HCT116 (cell line): ENCODE measurements at regions not wholly inside any gene's neighbourhood (a gene's known extent, or its start where the extent isn't known, plus 50 kb on each side); places are given as distances from the start of the nearest gene placed in this dataset.

Source experiments
- ATAC-seq: fragments of 200-7000 bp; cut with Tn5 transposase; 2 replicates; pipeline ENCODE4 v1.9.1; 2020; ENCODE audit warnings: mild to moderate bottlenecking, moderate library complexity
- BruUV-seq: library from RNA; stranded (reverse); fragments of 400-500 nt; replicated peaks from 2 replicates; lab custom pipeline; 2021; lab: Mats Ljungman, UMichigan
- CTCF ChIA-PET: fragments of 300-600 bp; sonication (Branson Sonifier 250); formaldehyde crosslinking; loops from one replicate; lab custom pipeline; 2021; ENCODE audit warnings: antibody characterized with exemption; lab: Charles Lee
- POLR2A ChIA-PET: fragments of 300-600, 350-600 bp; sonication (Branson Sonifier 250); formaldehyde crosslinking; loops from one replicate; lab custom pipeline; 2021; ENCODE audit warnings: antibody characterized with exemption; lab: Charles Lee
- RAD21 ChIA-PET, 2 experiments: fragments of 300-600 bp; sonication (Branson Sonifier 250); formaldehyde crosslinking; loops; one replicate each; lab custom pipeline; 2023; ENCODE audit warnings: low total read pairs in 2 of 2; ENCODE audit not compliant: uncharacterized antibody in 2 of 2, unreplicated experiment in 2 of 2, low non-redundant PET in 1 of 2; lab: Charles Lee
- DNase-seq: peaks from one replicate; pipeline ENCODE4 v3.0.0-alpha.2; 2010; ENCODE audit warnings: low read depth, low spot score
- H2AFZ ChIP-seq: fragments of 200-600 bp; shearing (Covaris generic), sonication (generic); 2 replicates; pipeline ENCODE4 v1.6.1; 2017; ENCODE audit warnings: low read depth, mixed run types, mixed read lengths, antibody characterized with exemption, low read length; ENCODE audit not compliant: poor library complexity, severe bottlenecking
- H3K27ac ChIP-seq: 2 replicates; pipeline ENCODE4 v1.5.1; 2012; ENCODE audit warnings: low read depth, low read length
- H3K27me3 ChIP-seq: fragments of 200-600 bp; sonication (generic); 2 replicates; pipeline ENCODE4 v1.6.1; 2016; ENCODE audit warnings: mixed run types, low read length, mixed read lengths; ENCODE audit not compliant: insufficient read depth
- H3K36me3 ChIP-seq, 2 experiments: fragments of 200-500 bp in 1 of 2; fragments of 200-600 bp in 1 of 2; sonication (Bioruptor generic) in 1 of 2; sonication (generic) in 1 of 2; 2 replicates each; pipeline versions ENCODE4 v1.5.1 to v1.6.1; 2014 to 2016; ENCODE audit warnings: low read length in 2 of 2, inconsistent platforms in 1 of 2, mixed read lengths in 1 of 2, mixed run types in 1 of 2; ENCODE audit not compliant: insufficient read depth in 2 of 2, control insufficient read depth in 1 of 2
- H3K4me1 ChIP-seq, 2 experiments: fragments of 200-600 bp in 1 of 2; sonication (generic) in 1 of 2; 2 replicates each; pipeline versions ENCODE4 v1.5.1 to v1.6.1; 2012 to 2017; ENCODE audit warnings: low read length in 2 of 2, inconsistent platforms in 1 of 2, mild to moderate bottlenecking in 1 of 2, mixed read lengths in 1 of 2, mixed run types in 1 of 2, moderate library complexity in 1 of 2; ENCODE audit not compliant: insufficient read depth in 2 of 2, control insufficient read depth in 1 of 2
- H3K4me2 ChIP-seq: fragments of 200-600 bp; sonication (generic); 2 replicates; pipeline ENCODE4 v1.6.1; 2017; ENCODE audit warnings: mixed run types, low read length, mixed read lengths
- H3K4me3 ChIP-seq, 2 experiments: fragments of 200-600 bp in 1 of 2; sonication (generic) in 1 of 2; replicated peaks in 1 of 2; 2 replicates each; pipeline ENCODE4 v1.5.1; 2011 to 2016; ENCODE audit warnings: low read length in 2 of 2, control low read depth in 1 of 2, low read depth in 1 of 2, mild to moderate bottlenecking in 1 of 2, mixed read lengths in 1 of 2, mixed run types in 1 of 2
- H3K79me2 ChIP-seq: fragments of 200-600 bp; sonication (generic); 2 replicates; pipeline ENCODE4 v1.6.1; 2017; ENCODE audit warnings: mild to moderate bottlenecking, mixed run types, low read length, moderate library complexity, mixed read lengths; ENCODE audit not compliant: insufficient read depth
- H3K9ac ChIP-seq: fragments of 200-600 bp; sonication (generic); 2 replicates; pipeline ENCODE4 v1.6.1; 2016; ENCODE audit warnings: low read length, mixed read lengths
- H3K9me2 ChIP-seq: fragments of 200-600 bp; sonication (generic), shearing (Covaris generic); 2 replicates; pipeline ENCODE4 v1.6.1; 2017; ENCODE audit warnings: mixed run types, mild to moderate bottlenecking, moderate library complexity; ENCODE audit not compliant: insufficient read depth
- H3K9me3 ChIP-seq, 2 experiments: fragments of 200-500 bp in 1 of 2; fragments of 200-600 bp in 1 of 2; sonication (Bioruptor generic) in 1 of 2; sonication (generic) in 1 of 2; 2 replicates each; pipeline ENCODE4 v1.6.1; 2014 to 2017; ENCODE audit warnings: low read length in 2 of 2, mixed read lengths in 2 of 2, inconsistent platforms in 1 of 2, low read depth in 1 of 2, mild to moderate bottlenecking in 1 of 2, mixed run types in 1 of 2, moderate library complexity in 1 of 2; ENCODE audit not compliant: control insufficient read depth in 1 of 2, insufficient read depth in 1 of 2
- H4K20me1 ChIP-seq: fragments of 200-600 bp; sonication (generic), shearing (Covaris generic); 2 replicates; pipeline ENCODE4 v1.6.1; 2017; ENCODE audit warnings: mixed run types, mild to moderate bottlenecking, moderate library complexity; ENCODE audit not compliant: insufficient read depth
- CBX3 ChIP-seq: IDR thresholded peaks from 2 replicates; pipeline ENCODE4 v1.6.1; 2012; ENCODE audit warnings: low read depth
- EGR1 ChIP-seq: IDR thresholded peaks from 2 replicates; pipeline ENCODE4 v1.6.1; 2012; ENCODE audit warnings: low read depth
- ELF1 ChIP-seq: IDR thresholded peaks from 2 replicates; pipeline ENCODE4 v1.6.1; 2012; ENCODE audit warnings: low read depth, borderline replicate concordance
- EZH2 ChIP-seq: fragments of 200-600 bp; sonication (generic); IDR thresholded peaks from 2 replicates; pipeline ENCODE4 v1.6.1; 2017; ENCODE audit warnings: antibody characterized with exemption, mixed run types
- EZH2phosphoT487 ChIP-seq: fragments of 200-600 bp; IDR thresholded peaks from 2 replicates; pipeline ENCODE4 v1.6.1; 2018; ENCODE audit warnings: antibody characterized with exemption, borderline replicate concordance
- FOSL1 ChIP-seq: IDR thresholded peaks from 2 replicates; pipeline ENCODE4 v1.6.1; 2012; ENCODE audit warnings: low read depth
- JUND ChIP-seq: IDR thresholded peaks from 2 replicates; pipeline ENCODE4 v1.6.1; 2012
- POLR2A ChIP-seq: IDR thresholded peaks from 2 replicates; pipeline ENCODE4 v1.7.0; 2011; ENCODE audit warnings: borderline replicate concordance; ENCODE audit not compliant: insufficient read depth, insufficient read length; ENCODE audit errors: extremely low read depth
- POLR2AphosphoS5 ChIP-seq: IDR thresholded peaks from 2 replicates; pipeline ENCODE4 v1.6.1; 2011; ENCODE audit warnings: mild to moderate bottlenecking, low read depth, low read length, moderate library complexity
- SIN3A ChIP-seq: IDR thresholded peaks from 2 replicates; pipeline ENCODE4 v1.6.1; 2012; ENCODE audit warnings: low read depth
- SP1 ChIP-seq: IDR thresholded peaks from 2 replicates; pipeline ENCODE4 v1.6.1; 2012; ENCODE audit warnings: low read depth
- SRF ChIP-seq: IDR thresholded peaks from 2 replicates; pipeline ENCODE4 v1.6.1; 2012; ENCODE audit warnings: low read depth
- ZFX ChIP-seq: fragments of 450-650 bp; IDR thresholded peaks from 2 replicates; pipeline ENCODE4 v1.6.1; 2017
- ZNF274 ChIP-seq: fragments of 200-500 bp; sonication (Bioruptor generic); IDR thresholded peaks from 2 replicates; pipeline ENCODE4 v1.6.1; 2014; ENCODE audit warnings: mild to moderate bottlenecking, low read depth, low read length, inconsistent platforms
- intact Hi-C: fragments of 100-400 bp; cut with micrococcal nuclease; formaldehyde crosslinking; loops from 2 replicates; pipeline ENCODE4 v1.10.0; 2022
- TF ChIP-seq, protein P1 (sequence below): IDR thresholded peaks from 2 replicates; pipeline ENCODE4 v1.6.1; 2012
- TF ChIP-seq, protein P2 (sequence below): IDR thresholded peaks from 2 replicates; pipeline ENCODE4 v1.6.1; 2012; ENCODE audit warnings: low read depth

DNA sequence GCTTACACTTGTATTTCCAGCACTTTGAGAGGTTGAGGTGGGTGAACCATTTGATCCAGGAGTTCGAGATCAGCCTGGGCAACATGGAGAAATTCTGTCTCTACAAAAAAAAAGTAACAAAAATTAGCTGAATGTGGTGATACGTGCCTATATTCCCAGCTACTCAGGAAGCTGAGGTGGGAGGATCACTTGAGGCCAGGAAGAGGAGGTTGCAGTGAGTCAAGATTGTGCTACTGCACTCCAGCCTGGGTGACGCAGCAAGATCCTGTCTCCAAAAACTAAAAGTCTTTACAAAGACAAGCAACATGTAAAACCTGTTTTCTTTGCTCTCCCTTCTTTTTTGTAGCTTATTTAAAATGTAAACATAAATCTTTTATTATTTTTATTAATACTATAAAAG lies 1156.1 kb downstream of the FAT4 start:
- H3K4me3 ChIP-seq = no peak overlapping the region
- RAD21 ChIA-PET = no interaction called here
- no peaks in the 10 kb centered on the region for H3K36me3 ChIP-seq
- TF ChIP-seq ZNF274 = no peak
- no peak for TF ChIP-seq EZH2phosphoT487
- no peak for TF ChIP-seq FOSL1
- no peak for TF ChIP-seq SP1
- TF ChIP-seq ELF1 = no peak
- TF ChIP-seq, protein P1, sequence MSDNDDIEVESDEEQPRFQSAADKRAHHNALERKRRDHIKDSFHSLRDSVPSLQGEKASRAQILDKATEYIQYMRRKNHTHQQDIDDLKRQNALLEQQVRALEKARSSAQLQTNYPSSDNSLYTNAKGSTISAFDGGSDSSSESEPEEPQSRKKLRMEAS = no peak
- TF ChIP-seq SIN3A = no peak
- TF ChIP-seq EGR1 = no peak
- no peak for TF ChIP-seq SRF
- no peak for TF ChIP-seq JUND
- no peak for TF ChIP-seq EZH2
- TF ChIP-seq CBX3 = no peak
- no peak for TF ChIP-seq POLR2A
- TF ChIP-seq, protein P2, sequence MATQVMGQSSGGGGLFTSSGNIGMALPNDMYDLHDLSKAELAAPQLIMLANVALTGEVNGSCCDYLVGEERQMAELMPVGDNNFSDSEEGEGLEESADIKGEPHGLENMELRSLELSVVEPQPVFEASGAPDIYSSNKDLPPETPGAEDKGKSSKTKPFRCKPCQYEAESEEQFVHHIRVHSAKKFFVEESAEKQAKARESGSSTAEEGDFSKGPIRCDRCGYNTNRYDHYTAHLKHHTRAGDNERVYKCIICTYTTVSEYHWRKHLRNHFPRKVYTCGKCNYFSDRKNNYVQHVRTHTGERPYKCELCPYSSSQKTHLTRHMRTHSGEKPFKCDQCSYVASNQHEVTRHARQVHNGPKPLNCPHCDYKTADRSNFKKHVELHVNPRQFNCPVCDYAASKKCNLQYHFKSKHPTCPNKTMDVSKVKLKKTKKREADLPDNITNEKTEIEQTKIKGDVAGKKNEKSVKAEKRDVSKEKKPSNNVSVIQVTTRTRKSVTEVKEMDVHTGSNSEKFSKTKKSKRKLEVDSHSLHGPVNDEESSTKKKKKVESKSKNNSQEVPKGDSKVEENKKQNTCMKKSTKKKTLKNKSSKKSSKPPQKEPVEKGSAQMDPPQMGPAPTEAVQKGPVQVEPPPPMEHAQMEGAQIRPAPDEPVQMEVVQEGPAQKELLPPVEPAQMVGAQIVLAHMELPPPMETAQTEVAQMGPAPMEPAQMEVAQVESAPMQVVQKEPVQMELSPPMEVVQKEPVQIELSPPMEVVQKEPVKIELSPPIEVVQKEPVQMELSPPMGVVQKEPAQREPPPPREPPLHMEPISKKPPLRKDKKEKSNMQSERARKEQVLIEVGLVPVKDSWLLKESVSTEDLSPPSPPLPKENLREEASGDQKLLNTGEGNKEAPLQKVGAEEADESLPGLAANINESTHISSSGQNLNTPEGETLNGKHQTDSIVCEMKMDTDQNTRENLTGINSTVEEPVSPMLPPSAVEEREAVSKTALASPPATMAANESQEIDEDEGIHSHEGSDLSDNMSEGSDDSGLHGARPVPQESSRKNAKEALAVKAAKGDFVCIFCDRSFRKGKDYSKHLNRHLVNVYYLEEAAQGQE = no peak
- no peak for TF ChIP-seq ZFX
- no peak for TF ChIP-seq POLR2AphosphoS5
- no peak for DNase-seq
- H3K9me3 ChIP-seq = no peaks in the 10 kb centered on the region
- no peak overlapping the region for H2AFZ ChIP-seq
- no peaks in the 10 kb centered on the region for H3K4me1 ChIP-seq
- H3K9me2 ChIP-seq = no peaks in the 10 kb centered on the region
- H3K4me2 ChIP-seq = no peak overlapping the region
- no peak overlapping the region for H3K9ac ChIP-seq
- no peak for ATAC-seq
- H3K79me2 ChIP-seq = no peaks in the 10 kb centered on the region
- H3K27ac ChIP-seq = no peak overlapping the region
- POLR2A ChIA-PET = no interaction called here
- no peaks in the 10 kb centered on the region for H4K20me1 ChIP-seq
- CTCF ChIA-PET = no interaction called here
- H3K27me3 ChIP-seq = no peaks in the 10 kb centered on the region
- no TSS peak for BruUV-seq
- intact Hi-C loops = no loop called here
